NCI-H2227 (cell line): ENCODE measurements at regions not wholly inside any gene's neighbourhood (a gene's known extent, or its start where the extent isn't known, plus 50 kb on each side); places are given as distances from the start of the nearest gene placed in this dataset.
A peak's percentile ranks its signal among the peaks of the same experiment; 100 is the strongest.

Source experiments
- DNase-seq: peaks from one replicate; lab custom pipeline; 2025; ENCODE audit not compliant: unreplicated experiment; lab: John Stamatoyannopoulos, UW

DNA sequence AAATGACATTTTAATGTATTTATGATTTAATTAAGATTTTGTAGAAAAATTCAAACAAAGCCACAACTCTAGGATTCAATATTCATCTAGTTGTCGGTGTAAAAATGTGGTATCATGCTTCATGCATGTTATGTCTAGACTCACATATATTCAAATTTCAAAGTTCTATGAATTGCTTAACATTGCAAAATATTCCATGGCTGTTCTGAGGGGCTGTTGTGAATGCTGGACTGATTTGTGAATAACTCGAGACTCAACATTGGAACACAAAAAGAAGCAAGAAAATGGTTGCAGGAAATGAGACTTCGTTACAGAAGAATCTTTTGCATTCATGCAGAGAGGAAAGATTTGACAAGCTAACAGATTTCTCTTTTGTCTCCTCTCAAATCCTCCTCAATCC lies 705.9 kb downstream of the DHX35 start:
- no peak for DNase-seq

DNA sequence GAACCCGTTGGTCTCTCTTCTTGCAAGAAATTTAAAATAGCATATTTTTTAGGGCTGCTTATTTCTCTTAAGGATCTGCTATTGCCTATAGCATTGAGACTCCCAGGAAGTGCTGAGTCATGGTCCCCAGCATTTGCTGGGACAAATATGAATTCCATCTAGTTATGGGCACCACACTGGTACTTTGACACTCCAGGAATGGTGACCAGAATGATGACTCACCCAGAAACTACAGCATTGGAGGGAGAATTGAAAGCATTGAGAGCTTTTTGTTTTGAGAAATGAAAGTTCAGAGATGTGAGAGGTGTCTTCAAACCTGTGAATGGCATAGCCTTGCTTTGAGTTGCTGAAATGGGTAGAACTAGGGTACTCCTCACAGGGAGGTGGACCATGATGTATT lies 699.7 kb downstream of the DHX35 start:
- no peak for DNase-seq

DNA sequence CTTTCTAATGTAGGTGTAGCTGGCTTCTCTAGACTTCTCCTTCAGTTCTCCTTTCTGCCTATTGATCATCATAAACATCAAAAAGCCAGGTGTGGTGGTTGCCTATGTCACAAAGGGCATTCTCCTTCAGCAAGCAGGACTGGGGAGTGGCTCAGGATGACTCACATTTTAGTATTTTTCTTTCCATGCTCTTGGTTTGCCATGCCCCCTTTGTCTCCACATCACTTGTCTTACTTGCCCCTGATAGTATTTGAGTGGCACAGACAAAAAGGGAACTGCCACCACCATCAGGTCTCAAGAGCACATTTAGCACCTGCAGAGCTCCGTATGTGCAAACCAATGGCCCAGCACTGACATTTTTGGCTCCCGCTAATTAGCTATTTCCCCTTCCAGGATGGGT lies 698.8 kb downstream of the DHX35 start:
- no peak for DNase-seq

DNA sequence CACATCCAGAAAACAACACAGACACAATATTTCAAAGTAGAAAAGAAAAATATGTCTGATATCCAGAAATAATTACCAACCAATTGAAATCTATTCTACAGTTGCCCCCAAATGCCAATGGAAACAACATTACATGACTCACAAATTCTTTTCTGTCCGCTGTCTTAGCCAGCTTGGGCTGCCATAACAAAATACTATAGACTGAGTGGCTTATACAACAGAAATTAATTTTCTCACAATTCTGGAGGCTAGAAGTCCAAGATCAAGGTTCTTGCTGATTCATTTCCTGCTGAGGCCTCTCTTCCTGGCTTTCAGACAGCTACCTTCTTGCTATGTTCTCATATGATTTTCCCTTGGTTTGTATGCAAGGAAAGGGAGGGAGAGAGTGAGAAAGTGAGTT lies 698.1 kb downstream of the DHX35 start:
- DNase-seq: no peak

GRCh38 chr20:39658662-39659409 lies 696.7 kb downstream of the DHX35 start:
- DNase-seq: no peak

DNA sequence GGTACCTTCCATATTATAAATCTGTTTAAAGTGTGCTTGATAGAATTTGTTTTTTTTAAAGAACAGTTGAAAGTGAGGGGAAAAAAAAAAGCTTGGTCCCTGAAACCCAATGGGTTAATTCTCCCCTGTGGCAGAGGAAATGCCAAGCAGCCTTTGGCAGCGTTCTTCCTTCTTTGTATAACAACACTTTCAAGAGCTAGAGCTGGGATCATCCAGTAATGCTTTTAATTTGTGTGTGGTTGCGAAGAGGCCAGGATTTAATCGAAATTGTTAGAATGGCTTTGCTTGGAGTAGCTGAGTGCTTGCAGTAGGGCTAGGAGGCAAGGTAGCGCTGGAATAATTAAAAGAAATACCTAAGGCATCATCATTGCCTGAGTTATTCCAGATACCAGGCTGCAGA lies 692.0 kb downstream of the DHX35 start:
- DNase-seq: no peak

GRCh38 chr20:39651645-39652325 lies 689.6 kb downstream of the DHX35 start:
- DNase-seq: no peak

GRCh38 chr20:39646874-39647413 lies 684.8 kb downstream of the DHX35 start:
- no peak for DNase-seq

DNA sequence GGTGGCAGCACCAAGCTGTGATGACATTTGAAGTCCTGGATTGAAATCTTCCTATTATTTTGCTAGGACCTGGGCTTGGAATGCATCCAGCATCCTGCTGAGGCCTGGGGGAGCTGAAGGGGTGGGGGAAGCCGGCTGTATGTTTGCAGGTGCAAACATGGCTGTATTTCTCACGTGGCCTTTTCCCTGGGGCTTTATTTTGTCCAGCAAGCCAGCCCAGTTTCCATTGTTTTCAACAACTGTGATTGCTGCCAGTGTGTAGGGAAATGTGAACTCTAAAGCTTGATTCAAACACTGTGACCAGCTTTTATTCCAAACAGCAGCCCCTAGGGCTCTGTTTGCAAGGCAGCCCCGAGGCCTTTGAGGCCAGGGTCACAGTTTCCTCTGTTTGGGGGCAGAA lies 683.0 kb downstream of the DHX35 start:
- peak; percentile 44 for DNase-seq

- no peak for DNase-seq
Measured at GRCh38 chr20:39643292-39643691, 681.1 kb downstream of the DHX35 start.

- DNase-seq: no peak
Measured at GRCh38 chr20:39641423-39641822, 679.3 kb downstream of the DHX35 start.

GRCh38 chr20:39640147-39640546 lies 678.0 kb downstream of the DHX35 start:
- no peak for DNase-seq

- no peak for DNase-seq
Measured at GRCh38 chr20:39638731-39639130, 676.6 kb downstream of the DHX35 start.

DNA sequence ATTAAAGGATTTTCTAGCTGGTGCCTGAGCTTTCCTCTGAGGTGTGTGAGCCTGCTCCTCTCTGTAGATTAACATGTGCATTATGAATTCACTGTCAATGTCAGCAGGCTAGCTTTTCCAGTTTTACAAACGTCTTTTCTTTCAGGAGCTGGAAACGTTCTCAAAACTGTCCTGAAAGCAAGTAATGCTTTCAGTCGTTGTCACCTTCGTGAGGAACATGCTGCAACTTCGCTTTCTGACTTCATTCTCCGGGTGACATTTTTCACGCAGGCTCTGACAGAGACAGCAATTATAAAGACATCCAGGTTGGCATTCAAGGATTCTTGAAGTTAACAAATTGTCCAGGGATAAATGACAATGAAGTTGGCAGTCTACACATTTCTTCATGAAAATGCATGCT lies 671.5 kb downstream of the DHX35 start:
- no peak for DNase-seq

- DNase-seq: no peak
Measured at GRCh38 chr20:39632757-39633156, 670.6 kb downstream of the DHX35 start.

GRCh38 chr20:39632176-39632575 lies 670.0 kb downstream of the DHX35 start:
- DNase-seq: no peak

GRCh38 chr20:39631557-39631956 lies 669.4 kb downstream of the DHX35 start:
- DNase-seq: no peak

DNA sequence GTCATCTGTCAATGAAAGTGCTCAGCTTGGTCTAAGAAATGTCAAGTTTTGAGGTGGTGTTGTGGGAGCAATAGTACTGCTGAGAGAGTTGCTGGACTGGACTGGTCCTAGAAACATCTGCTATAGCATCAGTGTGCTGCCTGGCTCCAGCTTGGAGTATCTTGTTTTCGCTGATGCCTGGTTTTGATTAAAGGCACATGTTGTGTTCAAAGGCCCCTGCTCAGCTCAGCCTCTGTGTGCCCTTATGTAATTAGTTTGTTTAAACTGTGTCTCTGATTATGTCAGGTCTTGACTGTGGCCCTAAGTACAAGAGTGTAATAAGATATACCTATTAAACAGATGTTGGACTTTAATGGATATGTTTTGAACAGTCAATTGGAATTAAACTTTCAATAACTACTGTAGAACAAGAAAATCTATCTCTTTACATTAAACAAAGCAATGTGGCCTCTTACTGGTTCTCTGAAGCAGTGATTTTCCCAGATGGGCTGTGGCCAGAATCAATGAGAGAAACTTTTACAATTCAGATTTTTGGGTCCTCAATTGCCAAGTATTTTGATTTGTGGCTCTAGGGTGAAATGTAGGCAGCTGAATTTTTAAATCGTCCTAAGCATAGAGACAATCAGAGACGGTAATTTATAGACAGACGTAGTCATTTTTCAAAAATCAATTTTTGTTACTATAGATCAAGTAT lies 668.2 kb downstream of the DHX35 start:
- no peak for DNase-seq

GRCh38 chr20:39627765-39628164 lies 665.6 kb downstream of the DHX35 start:
- no peak for DNase-seq

- no peak for DNase-seq
Measured at GRCh38 chr20:39624316-39624715, 662.2 kb downstream of the DHX35 start.

GRCh38 chr20:39623584-39624234 lies 661.6 kb downstream of the DHX35 start:
- DNase-seq: no peak
